ENCODE measurements at regions not wholly inside any gene's neighbourhood (a gene's known extent, or its start where the extent isn't known, plus 50 kb on each side); places are given as distances from the start of the nearest gene placed in this dataset.

DNA sequence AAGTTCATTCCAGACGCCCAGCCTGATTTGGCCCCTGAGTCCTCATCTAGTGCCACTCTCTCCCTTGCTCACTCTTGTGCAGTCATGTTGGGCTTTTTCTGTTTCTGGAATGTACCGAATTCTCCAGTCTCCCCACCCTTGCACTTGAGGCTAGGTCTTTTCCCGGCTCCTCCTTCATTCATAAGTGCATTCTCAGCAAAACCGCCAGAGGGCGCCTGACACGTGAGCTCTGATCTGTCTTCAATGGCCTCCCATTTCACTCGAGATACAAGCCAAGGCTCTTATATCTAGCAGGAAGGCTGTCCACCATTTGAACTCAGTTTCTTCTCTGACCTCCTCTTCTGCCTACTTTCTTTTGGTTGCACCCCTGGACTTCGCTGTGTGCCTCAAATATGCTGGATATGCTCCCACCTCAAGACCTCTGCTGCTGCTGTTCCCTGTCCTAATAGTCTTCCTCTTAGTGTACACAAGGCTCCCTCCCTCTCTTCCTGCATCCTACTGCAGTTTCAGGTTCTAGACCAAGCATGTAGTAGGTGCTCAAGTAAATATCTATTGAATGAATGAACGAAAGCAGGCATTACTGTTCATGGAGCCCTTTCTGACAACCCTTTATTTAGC is 568.1 kb upstream of the WWC1 start:
- peak; percentile 64 for DNase-seq (ENCODE audit: low read depth)
- no peak overlapping the region for H3K4me3 ChIP-seq (ENCODE audit: low read depth, low read length)
- peak; percentile 86 for TF ChIP-seq CTCF (IDR thresholded peaks at IDR 0.05; ENCODE audit: low read depth, low read length, missing control alignments)
- in situ Hi-C loops (cut with HindIII; ENCODE audit: low sequenced_read_pairs), result no loop called here

DNA sequence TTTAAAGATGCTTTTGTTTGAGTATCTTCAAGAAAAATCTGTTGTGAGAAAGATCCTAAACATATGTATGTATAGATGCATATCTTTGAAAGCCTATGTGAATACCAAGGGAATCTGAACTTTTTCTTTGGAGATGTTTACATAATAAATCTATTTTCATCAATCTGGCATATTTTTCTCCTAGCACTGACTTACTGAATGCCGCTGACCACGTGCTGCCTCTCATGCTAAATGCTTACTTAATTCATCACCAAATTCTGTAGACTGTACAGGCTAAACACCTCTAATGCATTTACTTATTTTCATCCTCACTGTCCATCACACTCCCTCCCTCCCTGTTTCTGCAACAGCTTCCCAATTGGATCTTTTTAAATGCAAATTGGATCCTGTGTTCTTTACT is 566.2 kb upstream of the WWC1 start:
- TF ChIP-seq CTCF (IDR thresholded peaks at IDR 0.05; ENCODE audit: low read depth, low read length, missing control alignments), result no peak
- no peak overlapping the region for H3K4me3 ChIP-seq (ENCODE audit: low read depth, low read length)
- in situ Hi-C loops (cut with HindIII; ENCODE audit: low sequenced_read_pairs), result no loop called here
- no peak for DNase-seq (ENCODE audit: low read depth)

DNA sequence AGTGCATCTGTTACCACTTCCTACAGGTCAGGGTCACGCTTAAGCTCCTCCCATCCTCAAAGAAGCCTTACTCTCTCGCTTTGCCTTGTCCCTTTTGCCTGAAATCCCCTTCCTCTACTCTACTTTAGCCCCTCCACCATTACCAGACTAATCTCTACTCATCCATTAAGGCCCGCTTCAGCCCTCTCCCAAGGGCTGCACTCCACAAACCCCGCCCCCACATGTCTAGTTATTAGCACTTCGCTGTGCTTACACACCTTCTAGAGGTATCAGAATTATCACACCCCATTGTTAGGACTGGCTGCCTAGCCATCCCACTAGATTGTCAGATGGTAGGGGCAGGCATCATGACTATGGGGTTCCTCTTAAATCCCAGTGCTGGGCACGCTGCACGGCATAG is 565.7 kb upstream of the WWC1 start:
- no peak for DNase-seq (ENCODE audit: low read depth)
- no peak overlapping the region for H3K4me3 ChIP-seq (ENCODE audit: low read depth, low read length)
- in situ Hi-C loops (cut with HindIII; ENCODE audit: low sequenced_read_pairs), result no loop called here
- no peak for TF ChIP-seq CTCF (IDR thresholded peaks at IDR 0.05; ENCODE audit: low read depth, low read length, missing control alignments)

DNA sequence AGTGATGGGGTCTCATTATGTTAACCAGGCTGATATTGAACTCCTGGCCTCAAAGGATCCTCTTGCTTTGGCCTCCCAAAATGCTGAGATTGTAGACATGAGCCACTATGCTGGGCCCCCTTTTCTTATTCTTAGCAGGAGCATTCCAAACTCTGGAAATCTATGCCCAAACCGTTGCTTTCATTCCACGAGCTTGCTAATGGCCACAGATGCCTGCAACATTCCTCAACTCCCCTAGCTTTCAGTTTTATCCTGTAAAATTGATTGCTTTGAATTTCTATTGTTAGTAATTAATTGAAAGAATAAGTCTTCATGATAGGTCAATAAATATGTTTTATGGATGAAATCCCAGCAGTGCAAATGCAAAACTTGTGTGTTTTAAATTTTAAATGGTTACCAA is 564.8 kb upstream of the WWC1 start:
- in situ Hi-C loops (cut with HindIII; ENCODE audit: low sequenced_read_pairs), result no loop called here
- no peak overlapping the region for H3K4me3 ChIP-seq (ENCODE audit: low read depth, low read length)
- no peak for TF ChIP-seq CTCF (IDR thresholded peaks at IDR 0.05; ENCODE audit: low read depth, low read length, missing control alignments)
- DNase-seq (ENCODE audit: low read depth), result no peak

- in situ Hi-C loops (cut with HindIII; ENCODE audit: low sequenced_read_pairs), result no loop called here
- no peak for TF ChIP-seq CTCF (IDR thresholded peaks at IDR 0.05; ENCODE audit: low read depth, low read length, missing control alignments)
- no peak overlapping the region for H3K4me3 ChIP-seq (ENCODE audit: low read depth, low read length)
- peak; percentile 97 for DNase-seq (ENCODE audit: low read depth)
These were observed 561.3 kb upstream of the WWC1 start for GRCh38 chr5:167730121-167730520.

GRCh38 chr5:167730656-167731055 is 560.8 kb upstream of the WWC1 start:
- no peak for TF ChIP-seq CTCF (IDR thresholded peaks at IDR 0.05; ENCODE audit: low read depth, low read length, missing control alignments)
- no peak overlapping the region for H3K4me3 ChIP-seq (ENCODE audit: low read depth, low read length)
- in situ Hi-C loops (cut with HindIII; ENCODE audit: low sequenced_read_pairs), result no loop called here
- no peak for DNase-seq (ENCODE audit: low read depth)

Measured in astrocyte of the cerebellum (primary cell).